Cardiac muscle cell (in vitro differentiated cells and primary cell): ENCODE measurements at regions not wholly inside any gene's neighbourhood (a gene's known extent, or its start where the extent isn't known, plus 50 kb on each side); places are given as distances from the start of the nearest gene placed in this dataset.
"Not testable (repeated sequence)": the region's sequence is repeated elsewhere in the genome, so short reads cannot be mapped to it uniquely, and the experiment has no call there.

Source experiments
- DNase-seq, 2 donors: peaks; one replicate each; pipeline versions ENCODE4 v3.0.0 to v3.0.0-alpha.2; 2010 to 2017; ENCODE audit warnings: low read depth in 1 of 2, low spot score in 1 of 2
- H3K27ac ChIP-seq: fragments of 200-600 bp; sonication (generic); 2 replicates; pipeline ENCODE4 v1.5.1; 2016
- H3K27me3 ChIP-seq: fragments of 200-600 bp; sonication (generic); 2 replicates; pipeline ENCODE4 v1.6.0; 2016; ENCODE audit warnings: control low read depth
- H3K36me3 ChIP-seq: fragments of 200-600 bp; sonication (generic); 2 replicates; pipeline ENCODE4 v1.5.1; 2016; ENCODE audit warnings: control low read depth
- H3K4me1 ChIP-seq: fragments of 200-600 bp; sonication (generic); 2 replicates; pipeline ENCODE4 v1.8.1; 2017; ENCODE audit warnings: low read depth, mild to moderate bottlenecking, mixed run types
- H3K4me3 ChIP-seq: fragments of 200-600 bp; sonication (generic); 2 replicates; pipeline ENCODE4 v1.5.1; 2016; ENCODE audit warnings: mild to moderate bottlenecking
- H3K9me3 ChIP-seq: fragments of 200-600 bp; sonication (generic); 2 replicates; pipeline ENCODE4 v1.5.1; 2017; ENCODE audit warnings: low read depth, mild to moderate bottlenecking, control low read depth
- CTCF ChIP-seq: IDR thresholded peaks from 2 replicates; pipeline ENCODE4 v1.5.1; 2012; ENCODE audit warnings: low read depth, mild to moderate bottlenecking, low read length

GRCh38 chr2:16199882-16200553 lies 259.7 kb downstream of the MYCN start:
- no peak for TF ChIP-seq CTCF
- no peaks in the 10 kb centered on the region for H3K9me3 ChIP-seq
- no peak overlapping the region for H3K4me3 ChIP-seq
- no peaks in the 10 kb centered on the region for H3K36me3 ChIP-seq
- no peak for DNase-seq
- H3K4me1 ChIP-seq, result no peaks in the 10 kb centered on the region
- no peak overlapping the region for H3K27ac ChIP-seq
- H3K27me3 ChIP-seq, result no peaks in the 10 kb centered on the region

- DNase-seq, H3K9me3 ChIP-seq, H3K4me1 ChIP-seq, H3K4me3 ChIP-seq, H3K27ac ChIP-seq, H3K27me3 ChIP-seq, H3K36me3 ChIP-seq: not testable (repeated sequence)
Measured at GRCh38 chr2:16199241-16199640, 258.9 kb downstream of the MYCN start.

- no peaks in the 10 kb centered on the region for H3K36me3 ChIP-seq
Measured at GRCh38 chr2:16198166-16198912, 258.0 kb downstream of the MYCN start.

GRCh38 chr2:16197504-16198147 lies 257.3 kb downstream of the MYCN start:
- no peaks in the 10 kb centered on the region for H3K36me3 ChIP-seq
- no peak overlapping the region for H3K27ac ChIP-seq
- TF ChIP-seq CTCF, result no peak
- H3K9me3 ChIP-seq, result no peaks in the 10 kb centered on the region
- no peak for DNase-seq
- no peaks in the 10 kb centered on the region for H3K27me3 ChIP-seq
- H3K4me1 ChIP-seq, result no peaks in the 10 kb centered on the region
- no peak overlapping the region for H3K4me3 ChIP-seq

More at GRCh38 chr2:16198166-16198912, 258.0 kb downstream of the MYCN start:
- Histone ChIP-seq H3K4me3 (no peak overlapping the region), H3K27ac (no peak overlapping the region), H3K27me3 (no peaks in the 10 kb centered on the region), H3K4me1 (no peaks in the 10 kb centered on the region), H3K9me3 (no peaks in the 10 kb centered on the region)
- no peak for TF ChIP-seq CTCF
- no peak for DNase-seq

GRCh38 chr2:16196687-16197503 lies 256.5 kb downstream of the MYCN start:
- no peak for TF ChIP-seq CTCF
- no peak overlapping the region for H3K4me3 ChIP-seq

More at GRCh38 chr2:16196687-16197503, 256.5 kb downstream of the MYCN start:
- no peak for DNase-seq
- no peaks in the 10 kb centered on the region for H3K9me3 ChIP-seq
- no peak overlapping the region for H3K27ac ChIP-seq
- H3K4me1 ChIP-seq, result no peaks in the 10 kb centered on the region
- H3K36me3 ChIP-seq, result no peaks in the 10 kb centered on the region
- H3K27me3 ChIP-seq, result no peaks in the 10 kb centered on the region
